ENCODE measurements at regions not wholly inside any gene's neighbourhood (a gene's known extent, or its start where the extent isn't known, plus 50 kb on each side); places are given as distances from the start of the nearest gene placed in this dataset.

GRCh38 chr10:43959364-43960134 is 310.9 kb upstream of the ZNF32 start:
- no peak for DNase-seq (ENCODE audit: low read depth)

DNA sequence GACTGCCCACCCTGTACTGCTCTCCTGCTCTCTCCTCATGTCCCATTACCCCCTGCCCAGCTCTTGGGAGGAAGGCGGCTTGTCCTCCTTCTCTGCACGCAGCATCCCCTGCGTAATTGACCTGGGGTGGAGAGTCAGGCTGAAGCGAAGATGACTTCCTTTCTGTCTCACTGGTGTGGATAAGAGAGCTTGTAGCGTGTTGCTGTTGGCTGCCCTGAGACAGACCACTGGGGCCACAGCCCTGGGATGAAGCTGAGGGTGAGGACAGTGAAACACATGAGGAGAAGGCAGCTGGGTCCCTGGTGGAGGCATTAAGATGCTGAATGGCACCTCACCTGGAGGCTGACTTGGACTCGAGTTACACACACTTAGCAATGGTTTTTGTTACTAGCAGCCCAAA is 310.3 kb upstream of the ZNF32 start:
- no peak for DNase-seq (ENCODE audit: low read depth)

DNA sequence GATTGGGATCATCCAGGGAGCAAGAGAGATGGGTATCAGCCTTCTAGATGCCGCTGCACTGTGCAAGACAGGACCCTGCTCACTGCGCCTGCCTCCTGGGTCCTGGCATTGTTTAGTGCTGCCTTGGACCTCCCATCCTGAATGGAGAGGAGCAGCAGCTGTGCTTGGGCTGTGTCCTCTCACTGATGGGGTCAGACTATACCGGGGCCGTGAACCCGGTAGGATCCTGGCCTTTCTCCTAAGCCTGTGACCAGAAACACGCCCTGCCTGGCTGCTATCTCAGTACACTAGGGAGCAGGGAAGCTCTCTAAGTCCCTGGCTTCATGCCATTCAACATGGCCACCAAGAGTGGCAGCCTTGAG is 309.4 kb upstream of the ZNF32 start:
- no peak for DNase-seq (ENCODE audit: low read depth)

DNA sequence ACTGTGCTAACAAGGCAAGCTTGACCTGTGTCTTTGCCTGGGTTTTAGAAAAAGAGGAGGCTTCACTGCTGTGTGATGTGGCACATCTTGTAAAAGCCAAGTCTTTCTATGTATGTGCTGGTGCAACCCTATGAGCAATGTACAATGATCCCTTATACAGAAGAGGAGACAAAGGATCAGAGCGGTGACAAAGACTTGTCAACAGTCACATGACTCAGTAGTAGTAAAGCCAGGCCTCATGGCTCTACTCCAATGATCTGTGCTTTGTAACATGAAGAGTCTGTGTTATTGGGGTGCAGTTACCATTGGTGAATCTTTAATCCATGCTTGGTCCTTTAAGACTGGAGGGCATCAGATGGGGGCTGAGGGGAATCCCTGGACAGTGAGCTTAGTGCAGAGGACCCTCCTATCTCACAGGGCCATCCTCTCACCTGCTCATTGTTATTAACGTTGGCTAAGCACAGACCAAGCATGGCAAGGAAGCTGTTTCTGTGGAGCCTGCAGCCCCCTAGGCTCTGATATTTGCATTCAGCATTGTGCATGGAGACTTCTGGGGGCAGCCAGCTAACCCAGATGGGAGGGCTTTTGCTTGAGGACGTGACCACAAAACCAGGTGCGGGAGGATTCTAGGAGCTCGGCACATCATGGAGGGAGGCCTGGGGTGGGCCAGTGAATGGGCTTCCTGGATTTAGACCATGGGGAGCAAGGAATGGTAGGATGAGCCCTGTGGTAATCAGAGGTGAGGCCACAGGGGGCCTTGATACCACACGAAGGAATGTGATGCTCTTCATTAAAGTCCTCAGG is 308.8 kb upstream of the ZNF32 start:
- no peak for DNase-seq (ENCODE audit: low read depth)

DNA sequence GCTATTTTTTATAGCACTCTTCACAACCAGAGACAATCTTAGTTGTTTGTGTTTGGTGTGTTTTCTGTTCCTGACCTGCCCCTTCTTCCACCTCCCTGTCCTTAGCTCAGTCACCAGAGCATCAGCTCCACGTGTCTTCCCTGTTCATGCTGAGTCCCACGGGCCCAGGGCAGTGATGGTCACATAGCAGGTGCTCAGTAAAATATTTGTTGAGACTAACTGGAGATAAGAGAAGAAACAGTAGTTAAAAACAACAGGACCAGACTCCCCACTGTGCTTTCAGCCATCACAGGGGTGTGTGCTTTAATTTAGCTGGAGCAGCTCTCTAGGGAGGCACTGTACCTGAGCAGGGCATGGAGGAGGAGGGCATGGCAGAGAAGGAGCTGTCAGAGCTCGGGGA is 307.3 kb upstream of the ZNF32 start:
- no peak for DNase-seq (ENCODE audit: low read depth)

GRCh38 chr10:43955002-43955596 is 306.4 kb upstream of the ZNF32 start:
- no peak for DNase-seq (ENCODE audit: low read depth)

DNA sequence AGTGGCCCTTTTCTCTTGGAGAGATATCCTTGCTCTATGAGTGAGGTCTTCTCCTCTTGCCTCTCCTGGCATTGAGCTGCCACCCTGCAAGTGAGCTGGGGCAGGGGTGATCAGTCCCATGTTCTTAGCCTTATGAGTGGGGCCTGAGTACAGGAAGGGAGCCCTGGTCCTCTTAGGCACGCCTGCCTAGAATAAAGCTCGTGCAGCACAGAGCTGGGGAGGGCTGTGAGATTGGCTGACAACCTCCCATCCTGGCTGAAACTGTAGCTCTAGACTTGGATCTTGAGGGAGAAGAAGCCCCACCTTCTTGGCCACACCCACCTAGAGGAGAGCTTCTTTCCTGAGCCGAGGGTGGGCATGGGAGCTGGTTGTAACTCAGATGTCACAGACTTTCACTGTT is 305.0 kb upstream of the ZNF32 start:
- DNase-seq (ENCODE audit: low read depth): no peak

- no peak for DNase-seq (ENCODE audit: low read depth)
These were observed 304.1 kb upstream of the ZNF32 start for GRCh38 chr10:43952760-43953159.

- no peak for DNase-seq (ENCODE audit: low read depth)
These were observed 300.7 kb upstream of the ZNF32 start for GRCh38 chr10:43949351-43949750.

DNA sequence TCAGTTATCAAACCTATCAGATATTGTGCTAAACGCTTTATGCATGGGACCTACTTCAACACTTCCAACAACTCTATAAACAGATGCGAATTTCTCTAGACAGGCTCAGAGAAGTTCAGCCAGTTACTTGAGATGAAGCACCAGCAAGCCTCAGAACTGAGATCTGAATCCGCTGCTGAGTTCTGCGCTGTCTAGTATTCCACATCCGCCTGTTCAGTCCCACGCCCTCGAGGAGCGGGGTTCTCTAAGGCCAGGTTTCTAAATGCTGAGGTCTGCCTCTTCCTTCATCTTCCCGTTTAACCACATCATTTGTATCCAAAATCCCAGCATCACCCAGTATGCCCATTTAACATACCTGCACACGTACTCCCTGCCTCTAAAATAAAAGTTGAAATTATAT is 297.8 kb upstream of the ZNF32 start:
- DNase-seq (ENCODE audit: low read depth): no peak

GRCh38 chr10:43945908-43946307 is 297.2 kb upstream of the ZNF32 start:
- DNase-seq (ENCODE audit: low read depth): no peak

DNA sequence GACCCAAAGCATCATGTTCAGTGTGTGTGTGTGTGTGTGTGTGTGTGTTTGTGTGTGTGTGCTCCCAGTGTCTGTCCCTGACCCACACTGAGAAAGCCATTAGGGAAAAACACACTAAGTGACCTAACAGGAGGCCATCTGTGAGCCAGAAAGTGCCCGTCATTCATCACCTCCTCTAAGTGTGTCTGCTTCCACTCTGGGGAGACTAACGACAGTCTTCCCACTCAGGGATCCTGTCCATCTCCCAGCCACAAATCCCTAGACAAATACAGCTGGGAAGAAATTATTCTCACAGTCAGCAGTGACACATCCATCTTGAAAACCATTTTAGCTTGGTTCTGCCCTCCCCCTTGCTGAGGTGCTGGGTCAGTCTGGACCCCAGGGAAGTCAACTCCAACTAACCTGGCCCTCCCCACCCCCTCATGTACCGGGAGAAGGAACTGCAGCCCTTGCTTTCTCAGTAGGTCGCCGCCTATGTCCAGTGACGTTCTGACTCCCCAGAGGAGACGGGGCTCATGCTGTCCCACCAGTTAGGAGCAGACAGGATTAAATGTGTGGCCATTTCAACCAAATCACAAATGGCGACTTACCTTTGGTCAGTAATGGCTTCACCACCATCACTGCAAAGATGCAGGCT is 296.5 kb upstream of the ZNF32 start:
- DNase-seq (ENCODE audit: low read depth): no peak

DNA sequence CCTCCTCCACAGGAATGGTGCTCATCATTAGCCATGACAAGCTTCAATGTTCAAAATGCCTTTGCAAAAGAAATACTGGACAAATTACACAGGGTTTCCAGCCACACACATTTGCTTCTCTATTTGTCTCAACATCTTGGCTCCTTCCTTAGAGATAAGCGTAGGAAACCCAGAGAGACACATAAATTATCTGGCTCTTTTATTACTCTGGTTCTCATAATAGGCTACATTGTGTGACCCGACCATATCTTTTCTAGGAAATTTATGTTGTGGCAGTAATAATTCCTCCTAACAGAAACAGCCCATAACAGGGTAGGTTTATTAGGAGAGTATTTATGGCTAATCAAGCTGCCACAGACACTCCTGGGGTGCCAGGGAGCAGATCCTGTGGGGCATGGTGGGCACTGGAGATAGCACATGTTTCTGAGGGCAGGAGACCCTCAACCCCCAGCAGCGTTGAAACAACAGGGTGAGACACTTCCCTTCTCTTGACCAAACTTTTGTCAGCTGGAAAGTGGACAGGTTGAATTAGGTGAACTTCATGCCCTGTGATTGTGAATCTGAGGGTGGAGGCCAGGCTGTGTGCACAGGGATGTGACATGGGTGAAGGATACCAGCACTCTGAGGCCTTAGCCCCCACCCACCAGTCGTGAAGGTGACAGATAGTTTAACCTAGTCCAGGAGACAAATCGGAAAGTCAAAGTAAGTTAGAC is 295.9 kb upstream of the ZNF32 start:
- DNase-seq (ENCODE audit: low read depth): no peak

GRCh38 chr10:43943818-43944360 is 295.2 kb upstream of the ZNF32 start:
- no peak for DNase-seq (ENCODE audit: low read depth)

DNA sequence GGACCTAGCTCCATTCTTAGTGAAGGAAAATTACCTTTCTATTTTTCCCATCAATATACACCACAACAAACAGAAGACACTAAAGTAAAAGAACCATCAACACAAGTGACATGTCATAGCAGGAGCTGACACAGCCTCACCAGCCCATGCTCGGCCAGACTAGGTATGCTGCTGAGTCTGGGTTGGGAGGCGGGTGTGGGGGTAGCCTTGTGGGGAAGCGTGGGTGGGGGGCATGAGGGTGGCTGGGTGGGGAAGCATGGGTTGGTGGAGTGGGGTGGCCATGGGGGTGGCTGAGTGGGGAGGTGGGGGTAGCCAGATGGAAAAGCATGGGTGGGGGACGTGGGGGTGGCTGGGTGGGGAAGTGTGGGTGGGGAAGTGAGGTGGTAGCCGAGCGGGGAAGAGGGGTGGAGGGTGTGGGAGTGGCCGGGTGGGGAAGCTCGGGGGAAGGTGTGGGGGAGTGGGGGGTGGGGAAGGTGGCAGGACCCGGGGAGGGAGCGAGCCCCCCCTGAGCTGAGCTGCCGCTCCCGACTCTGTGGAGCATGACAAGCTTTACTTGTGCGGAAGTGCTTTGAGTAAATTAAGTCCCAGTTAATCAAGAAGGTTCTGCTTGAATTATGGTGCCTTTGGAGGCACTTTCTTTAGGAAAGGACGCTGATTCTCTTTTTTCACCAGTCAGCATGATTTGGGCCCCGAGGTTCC is 294.6 kb upstream of the ZNF32 start:
- no peak for DNase-seq (ENCODE audit: low read depth)

DNA sequence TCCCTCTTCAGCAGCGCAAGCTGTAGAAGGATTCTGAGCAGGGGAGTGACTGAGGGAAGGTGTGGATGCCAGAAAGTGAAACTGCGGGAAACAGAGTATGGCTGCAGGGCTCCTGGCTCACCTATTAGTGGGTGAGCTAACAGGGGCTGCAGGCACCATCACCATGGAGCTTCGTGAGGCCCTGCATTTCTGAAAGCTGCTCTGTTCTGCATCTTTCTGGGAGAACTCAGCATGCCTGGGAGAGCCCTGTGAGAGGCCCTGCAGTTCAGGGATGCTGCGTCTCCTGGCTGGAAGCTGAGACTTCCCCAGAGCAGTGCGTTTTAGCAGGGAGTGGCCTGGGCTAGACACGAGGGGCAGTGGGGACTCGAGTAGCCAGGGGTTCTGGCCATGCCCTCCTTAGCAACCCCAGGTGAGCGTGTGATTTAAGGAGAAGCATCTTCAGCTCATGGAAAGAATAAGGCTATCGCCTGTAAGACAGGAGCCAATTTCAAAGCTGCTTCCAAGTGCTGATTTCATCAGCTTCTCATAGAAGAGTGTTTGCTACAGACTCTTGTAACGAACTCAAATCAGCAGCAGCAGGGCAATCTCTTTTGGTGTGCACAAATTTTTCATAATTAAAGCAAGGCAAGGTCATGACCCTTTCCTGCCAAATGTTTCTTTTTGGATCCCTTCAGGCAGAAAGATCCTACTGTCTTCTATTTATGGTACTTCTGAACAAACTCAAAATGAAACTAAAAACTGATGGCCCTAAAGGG is 293.6 kb upstream of the ZNF32 start:
- no peak for DNase-seq (ENCODE audit: low read depth)

DNA sequence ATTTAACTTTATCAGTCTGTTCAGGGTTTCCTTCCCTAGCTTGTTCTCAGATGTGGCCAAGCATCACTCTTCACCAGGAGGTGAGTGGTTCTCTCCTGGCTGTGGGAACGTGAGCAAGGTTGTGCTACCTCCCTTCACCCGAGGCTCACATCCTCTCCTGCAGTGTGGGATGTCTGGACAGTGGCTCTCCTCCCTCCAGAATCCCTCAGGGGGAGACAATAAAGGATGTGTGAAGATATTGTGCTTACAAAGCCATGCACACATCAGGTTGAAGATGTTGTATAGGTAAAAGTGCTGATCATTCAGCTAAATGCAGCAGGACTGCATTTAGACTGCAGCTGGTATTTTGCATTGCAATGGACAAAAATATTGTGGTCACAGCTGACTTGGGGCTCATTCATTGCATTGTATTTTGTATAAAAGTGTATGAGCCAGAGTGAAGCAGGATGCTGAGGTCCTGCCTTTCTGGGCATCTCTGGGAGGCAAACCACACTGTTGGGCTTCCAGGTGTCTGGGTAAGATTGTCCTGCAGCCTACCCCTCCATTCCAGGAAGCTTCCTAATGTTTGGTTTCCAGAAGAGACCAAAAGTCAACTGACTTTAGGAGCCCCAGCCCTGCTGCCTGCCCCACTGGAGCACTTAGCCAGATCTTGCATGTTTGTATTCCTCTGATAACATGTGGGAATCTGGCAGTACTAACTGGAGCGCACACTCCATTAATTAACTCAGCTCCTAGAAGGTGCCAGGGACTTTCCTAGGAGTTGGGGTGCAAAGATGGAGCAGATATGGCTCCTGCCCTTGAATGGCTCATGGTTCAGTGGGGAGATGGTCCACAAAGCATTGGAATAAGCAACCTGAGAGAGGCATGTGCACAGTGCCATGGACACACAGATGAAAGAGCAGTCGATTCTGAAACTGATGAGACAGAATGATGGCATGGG is 292.5 kb upstream of the ZNF32 start:
- DNase-seq (ENCODE audit: low read depth): no peak

DNA sequence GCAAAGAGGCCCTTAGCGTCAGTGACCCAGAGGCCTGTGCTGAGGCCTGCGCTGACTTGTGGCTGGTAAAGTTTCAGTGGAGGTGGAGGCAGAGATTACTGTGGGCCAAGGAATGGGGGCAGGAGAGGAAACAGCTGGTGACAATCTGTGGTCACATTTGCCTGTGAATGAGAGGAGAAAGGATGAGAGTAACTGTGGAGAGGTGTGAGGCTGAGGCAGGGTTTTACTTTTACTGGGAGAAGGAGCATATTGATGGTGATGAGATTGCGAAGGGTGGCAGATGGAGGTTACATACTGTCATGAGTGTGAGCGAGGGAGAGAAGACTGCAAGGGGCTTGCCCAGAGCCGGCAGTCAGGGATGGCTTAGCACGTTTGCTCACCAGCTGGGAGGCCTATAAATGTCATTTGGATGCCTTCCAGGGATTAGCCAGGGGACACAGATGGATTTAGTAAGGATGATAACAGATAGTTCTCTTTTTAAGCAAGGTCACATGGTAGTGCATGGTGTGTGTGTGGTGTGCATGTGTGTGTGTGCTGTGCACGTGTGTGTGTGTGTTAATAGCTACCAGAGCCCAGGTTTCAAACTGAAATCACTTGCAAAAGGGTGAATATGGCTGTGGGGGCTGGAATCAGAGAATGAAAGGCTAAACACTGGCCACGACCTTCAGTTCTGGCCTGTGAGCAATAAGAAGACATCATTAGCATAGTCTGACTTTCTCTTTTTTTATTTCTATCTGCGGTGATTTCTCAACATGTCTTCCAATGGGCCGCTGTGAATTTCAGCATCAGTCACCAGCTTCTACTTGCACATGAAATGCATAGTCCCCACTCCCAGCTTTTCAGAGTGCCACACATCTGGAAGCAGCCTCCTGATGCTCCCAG is 291.5 kb upstream of the ZNF32 start:
- no peak for DNase-seq (ENCODE audit: low read depth)

All from CMK (cell line).